Effector CD4-positive, alpha-beta T cell (primary cell): ENCODE measurements at regions not wholly inside any gene's neighbourhood (a gene's known extent, or its start where the extent isn't known, plus 50 kb on each side); places are given as distances from the start of the nearest gene placed in this dataset.
"Not testable (repeated sequence)": the region's sequence is repeated elsewhere in the genome, so short reads cannot be mapped to it uniquely, and the experiment has no call there.

Experiments
- DNase-seq: peaks from one replicate; pipeline ENCODE4 v3.0.0-alpha.2; 2020

DNA sequence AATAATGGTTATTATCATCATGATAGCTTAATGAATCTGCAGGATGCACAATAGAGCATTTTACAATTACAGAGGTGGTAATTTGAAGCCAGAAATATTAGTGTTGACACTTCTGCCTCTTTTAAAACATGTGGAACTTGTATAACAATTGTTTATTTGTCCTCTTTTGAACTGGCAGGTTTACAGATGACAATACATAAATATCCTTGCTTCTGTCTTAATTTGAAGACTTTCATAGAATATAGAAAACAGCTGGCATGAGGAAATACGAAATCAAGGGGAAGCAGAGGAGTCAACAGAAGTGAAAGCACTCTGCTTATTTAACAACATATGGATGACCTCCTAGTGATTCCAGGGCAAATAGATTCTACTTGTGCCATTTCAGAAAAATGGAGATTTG is 270.5 kb upstream of the SGO1 start:
- no peak for DNase-seq

DNA sequence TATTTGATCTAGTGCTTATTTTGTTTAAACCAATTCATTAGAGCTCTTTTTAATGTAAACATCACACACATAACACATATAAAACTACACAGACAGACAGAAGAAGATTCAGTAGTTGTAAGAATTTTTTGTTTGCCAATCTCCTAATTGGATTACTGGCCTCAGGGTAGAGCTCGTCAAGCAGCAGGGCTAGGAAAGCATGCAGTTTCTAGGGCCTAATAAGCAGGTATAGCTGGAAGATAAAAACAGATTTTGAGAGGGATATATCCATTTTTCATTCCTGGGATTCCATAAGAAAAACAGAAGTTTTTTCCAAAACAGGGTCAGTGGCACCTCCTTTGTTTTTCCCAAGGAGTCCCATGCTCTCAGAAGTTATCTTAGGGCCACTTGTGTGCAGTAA is 265.2 kb upstream of the SGO1 start:
- no peak for DNase-seq

DNA sequence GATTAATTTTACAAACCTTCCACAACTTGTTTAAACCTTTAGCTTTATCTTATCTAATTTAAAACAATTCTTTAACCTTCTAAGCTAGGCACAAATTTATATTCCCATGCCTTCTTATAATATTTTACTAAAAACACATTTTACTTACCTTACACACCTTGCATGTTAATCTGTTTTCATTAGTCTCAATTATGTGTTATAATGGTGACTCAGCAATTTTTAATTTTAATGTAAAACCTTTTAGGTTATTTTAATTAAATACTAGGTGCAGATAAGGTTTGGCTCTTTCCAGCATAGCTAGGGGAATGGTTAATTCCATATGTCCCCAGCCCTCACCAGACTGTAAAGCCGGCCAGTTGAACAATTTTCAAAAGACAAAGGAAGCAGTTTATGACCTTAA is 264.6 kb upstream of the SGO1 start:
- DNase-seq, result no peak

DNA sequence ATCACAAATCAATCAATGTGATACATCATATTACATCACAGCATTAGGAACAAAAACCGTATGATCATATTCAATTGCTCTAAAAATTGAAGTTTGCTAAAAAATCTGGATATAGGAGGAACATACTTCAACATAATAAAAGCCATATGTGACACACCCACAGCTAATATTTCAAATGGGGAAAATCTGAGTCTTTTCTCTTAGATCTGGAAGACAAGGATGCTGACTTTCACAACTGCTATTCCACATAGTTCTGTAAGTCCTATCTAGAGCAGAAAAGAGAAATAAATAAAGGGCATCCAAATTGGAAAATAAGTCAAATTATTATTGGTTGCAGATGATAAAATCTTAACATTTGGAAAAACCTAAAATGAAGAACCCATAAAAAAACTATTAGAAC is 256.8 kb upstream of the SGO1 start:
- no peak for DNase-seq

DNA sequence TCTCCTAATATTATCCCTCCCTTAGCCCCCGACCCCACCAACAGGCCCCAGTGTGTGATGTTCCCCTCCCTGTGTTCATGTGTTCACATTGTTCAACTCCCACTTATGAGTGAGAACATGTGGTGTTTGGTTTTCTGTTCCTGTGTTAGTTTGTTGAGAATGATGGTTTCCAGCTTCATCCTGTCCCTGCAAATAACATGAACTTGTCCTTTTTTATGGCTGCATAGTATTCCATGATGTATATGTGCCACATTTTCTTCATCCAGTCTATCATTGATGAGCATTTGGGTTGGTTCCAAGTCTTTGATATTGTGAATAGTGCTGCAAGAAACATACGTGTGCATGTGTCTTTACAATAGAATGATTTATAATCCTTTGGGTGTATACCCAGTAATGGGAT is 241.3 kb upstream of the SGO1 start:
- DNase-seq, result not testable (repeated sequence)

DNA sequence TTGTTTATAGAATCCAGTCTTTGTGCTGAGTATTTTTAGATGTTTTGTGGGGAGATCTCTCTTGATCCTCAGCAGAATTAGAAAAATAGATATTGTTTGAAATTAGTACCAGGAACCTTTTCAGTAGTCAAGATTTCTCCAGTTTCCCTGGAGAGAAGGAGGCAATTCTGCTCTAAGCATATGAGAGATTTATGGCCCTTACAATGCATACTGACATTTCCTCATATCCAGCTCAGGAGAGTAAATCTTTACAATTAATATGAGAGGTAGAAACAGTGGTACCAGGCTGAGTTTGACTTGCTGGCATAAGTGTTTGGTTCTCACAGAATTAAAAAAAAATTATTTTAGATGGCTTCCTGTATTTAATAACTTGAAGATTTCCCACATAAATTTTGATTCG is 239.1 kb upstream of the SGO1 start:
- no peak for DNase-seq

DNA sequence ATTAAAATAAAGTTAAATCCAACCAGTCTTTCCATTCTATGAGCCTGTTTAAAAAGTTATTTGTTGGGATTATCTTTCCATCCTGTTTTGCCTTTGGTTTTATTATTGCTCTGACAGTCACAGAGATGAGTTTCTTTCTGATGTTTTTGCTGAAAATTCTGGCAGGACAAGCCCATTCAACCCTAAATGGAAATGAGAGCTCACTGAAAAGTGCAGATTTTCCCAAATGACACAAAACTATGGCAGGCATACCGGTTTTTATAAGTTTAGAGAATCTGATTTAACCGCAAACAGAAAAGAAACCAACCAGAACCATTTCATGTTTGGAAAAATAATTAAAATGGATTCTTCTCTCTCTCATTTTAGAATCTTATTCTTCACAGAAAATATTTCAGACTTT is 238.1 kb upstream of the SGO1 start:
- DNase-seq, result no peak

DNA sequence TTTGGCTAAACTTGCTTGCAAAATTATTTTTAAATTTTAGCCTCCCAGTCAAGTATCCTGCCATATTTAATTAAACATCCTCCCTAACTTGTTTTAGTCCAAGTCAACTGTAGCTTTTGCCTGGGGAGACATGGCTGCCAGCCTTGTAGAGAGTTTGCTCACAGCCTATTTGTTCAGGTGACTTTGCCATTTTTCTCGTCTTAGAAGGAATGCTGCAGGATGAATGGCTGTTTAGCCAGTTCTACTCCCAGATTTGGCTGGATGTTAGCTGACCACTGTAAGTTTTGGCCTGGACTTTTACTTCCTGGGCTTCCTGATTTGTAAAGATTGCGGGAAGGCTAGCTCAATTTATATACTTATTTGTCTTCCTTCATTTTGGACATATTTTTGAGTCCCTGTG is 236.4 kb upstream of the SGO1 start:
- no peak for DNase-seq

DNA sequence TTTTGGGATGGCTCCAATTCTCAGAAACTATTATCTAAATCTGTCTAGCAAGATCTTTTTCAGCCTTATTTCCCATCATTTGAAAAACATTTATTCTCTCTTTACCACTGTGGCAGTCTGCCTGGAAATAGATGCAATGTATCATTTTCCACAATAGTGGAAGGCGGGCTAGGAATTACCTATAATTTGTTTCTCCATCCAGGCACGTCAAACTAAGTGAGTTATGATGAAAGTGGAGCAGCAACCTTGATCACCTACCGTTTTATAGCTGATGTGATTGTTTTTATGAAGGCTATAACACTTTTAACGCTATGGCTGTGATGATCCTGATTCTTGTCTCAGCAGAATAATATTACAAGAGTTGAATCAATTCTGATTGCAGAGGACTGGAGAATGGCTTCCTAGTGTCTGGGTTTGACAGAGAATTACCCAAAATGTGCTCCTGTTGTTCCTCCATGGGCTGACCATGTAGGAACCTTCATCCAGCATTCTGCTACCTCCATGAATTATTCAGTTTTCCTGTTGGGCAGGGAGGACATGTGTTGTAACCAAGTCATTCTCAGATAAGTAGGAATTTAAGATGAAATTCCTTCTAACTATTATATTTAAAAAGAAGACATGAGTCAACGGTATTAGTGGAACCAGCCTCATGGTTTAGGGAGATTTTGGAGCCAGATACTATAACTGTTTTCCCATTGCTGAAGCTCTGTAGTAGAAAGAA is 231.5 kb upstream of the SGO1 start:
- DNase-seq, result no peak

DNA sequence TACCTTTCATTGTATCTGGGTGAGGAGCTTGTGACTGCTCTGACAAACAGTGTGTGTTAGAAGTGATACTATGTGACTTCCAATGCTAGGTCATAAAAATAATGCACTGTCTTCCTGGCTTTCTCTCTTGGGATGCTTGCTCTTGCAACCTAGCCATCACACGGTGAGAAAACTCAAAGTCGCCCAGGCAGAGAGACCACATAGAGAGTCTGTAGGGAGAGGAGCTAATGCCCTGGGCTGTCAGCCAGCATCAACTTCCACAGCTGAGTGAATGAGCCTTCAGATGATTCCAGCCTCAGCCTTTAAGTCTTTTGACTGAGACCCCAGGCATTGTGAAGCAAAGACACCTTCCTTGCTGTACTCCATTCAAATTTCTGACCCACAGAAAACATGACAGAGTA is 220.6 kb upstream of the SGO1 start:
- DNase-seq, result no peak

DNA sequence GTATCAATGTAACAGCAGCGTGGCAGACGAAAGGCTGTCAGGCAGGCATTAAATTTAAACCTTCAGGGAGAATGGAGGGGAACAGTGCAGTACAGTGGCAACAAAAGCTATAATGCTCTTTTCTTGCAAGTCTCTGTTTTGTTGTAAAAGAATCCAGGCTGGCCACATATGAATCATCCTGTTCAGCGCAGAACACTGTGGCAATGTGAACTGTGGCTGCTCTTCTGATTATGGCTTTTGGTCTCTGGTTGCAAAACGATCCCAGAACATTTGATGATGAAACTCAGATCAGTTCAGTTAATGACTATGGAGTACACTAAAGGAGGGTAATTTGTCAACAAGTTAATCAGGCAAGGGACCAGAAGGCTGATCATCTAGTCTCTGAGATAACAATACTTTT is 219.7 kb upstream of the SGO1 start:
- DNase-seq, result no peak

DNA sequence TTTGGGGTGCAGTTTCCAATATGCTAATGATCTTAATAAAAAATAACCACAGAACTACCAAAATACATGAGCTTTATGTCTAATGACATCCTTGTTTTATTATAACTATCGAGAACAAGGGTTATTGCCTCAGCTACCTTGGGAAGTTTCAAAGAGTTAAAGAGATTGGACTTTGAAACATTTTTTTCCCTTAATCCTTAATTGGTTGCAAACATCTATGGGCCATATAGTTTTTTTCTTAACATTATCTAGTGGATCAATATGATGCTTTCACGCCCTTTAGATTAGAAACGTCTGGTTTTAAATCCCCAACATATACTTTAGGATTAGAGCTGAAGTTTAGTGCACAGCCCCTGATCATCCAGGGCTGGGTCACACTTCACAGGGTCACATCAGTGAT is 219.2 kb upstream of the SGO1 start:
- no peak for DNase-seq

DNA sequence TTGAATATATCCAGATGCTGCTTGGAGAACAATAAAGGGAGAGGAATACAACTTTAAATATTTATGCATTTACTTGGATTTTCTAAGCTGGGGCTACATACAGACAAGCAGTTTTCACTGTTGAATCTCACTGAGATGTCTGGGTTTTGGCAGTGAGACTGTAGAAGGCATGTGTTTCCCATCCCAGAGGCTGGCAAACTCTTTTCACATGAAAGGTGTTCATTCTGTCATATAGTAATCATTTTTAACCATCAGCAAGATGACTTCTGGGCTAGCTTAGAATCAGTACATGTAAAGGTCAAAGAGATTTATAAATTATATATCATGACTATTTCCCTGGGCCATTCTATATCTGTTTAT is 218.7 kb upstream of the SGO1 start:
- DNase-seq, result no peak

DNA sequence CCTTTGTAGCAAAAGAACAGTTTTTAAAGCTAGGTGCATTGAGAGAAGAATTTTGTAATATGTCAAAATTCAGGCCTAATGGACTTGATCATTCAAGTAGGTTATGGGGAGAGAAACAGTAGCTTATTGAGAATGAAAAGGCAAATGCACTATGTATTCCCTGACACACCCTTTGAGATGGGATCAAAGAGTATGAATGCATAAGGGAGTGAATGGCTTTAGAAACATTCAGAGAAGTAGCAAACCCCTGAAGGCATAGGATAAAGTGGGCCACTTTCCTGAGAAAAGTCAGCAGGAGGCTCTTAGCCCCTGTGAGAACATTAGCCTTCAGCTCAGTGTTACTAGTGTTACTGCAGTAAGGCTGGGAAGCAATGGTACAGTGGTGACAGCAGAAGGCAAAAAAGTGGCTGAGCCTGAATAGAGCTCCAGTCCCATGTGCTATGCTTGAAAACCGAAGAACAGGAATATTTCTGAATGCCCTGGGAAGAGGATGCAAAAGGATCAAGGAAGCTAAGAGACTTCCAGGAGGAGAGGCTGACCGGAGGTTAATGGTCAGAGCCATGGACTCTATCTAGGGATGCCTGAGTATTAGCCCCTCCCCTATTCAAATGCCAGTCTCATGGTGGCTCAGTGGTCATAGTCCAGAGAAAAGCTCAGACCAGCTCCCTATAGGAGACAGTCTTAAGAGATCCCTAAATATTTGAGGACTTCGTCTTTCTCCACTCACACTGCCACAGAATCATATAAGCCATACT is 218.2 kb upstream of the SGO1 start:
- DNase-seq, result no peak

DNA sequence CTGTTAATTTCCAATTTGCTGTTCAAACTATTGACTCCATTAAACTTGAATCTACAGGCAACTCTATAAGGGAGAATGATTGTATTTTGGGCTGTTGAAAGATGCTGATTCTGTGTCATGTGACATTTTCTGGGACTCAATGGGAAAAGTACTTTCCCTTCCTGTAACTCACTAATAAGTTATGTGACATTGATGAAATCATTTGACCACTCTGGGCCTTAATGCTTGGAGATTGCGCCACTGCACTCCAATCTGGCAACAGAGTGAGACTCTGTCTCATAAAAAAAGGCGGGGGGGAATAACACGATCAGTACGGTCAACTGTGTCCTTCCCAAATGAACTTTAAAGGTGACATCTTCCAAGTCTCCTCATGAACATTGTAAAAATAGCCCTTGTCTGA is 215.2 kb upstream of the SGO1 start:
- no peak for DNase-seq

DNA sequence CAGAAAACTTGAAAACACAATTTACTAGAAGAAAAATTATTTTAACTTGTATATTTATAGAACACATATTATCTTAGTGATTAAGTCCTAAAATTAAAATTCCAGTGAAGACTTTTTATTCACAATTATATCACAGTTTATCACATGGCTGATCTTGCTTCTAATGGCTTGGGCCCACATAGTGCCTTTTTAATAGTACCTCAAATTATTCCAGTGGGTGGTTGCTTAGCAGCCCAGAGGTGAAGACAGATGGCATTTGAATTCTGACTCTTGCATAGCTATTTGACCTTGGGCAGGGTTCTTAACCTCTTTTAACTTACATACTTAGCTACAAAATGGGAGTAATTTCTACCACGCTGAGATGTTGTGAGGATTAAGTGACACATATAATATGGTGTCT is 214.7 kb upstream of the SGO1 start:
- DNase-seq, result no peak

DNA sequence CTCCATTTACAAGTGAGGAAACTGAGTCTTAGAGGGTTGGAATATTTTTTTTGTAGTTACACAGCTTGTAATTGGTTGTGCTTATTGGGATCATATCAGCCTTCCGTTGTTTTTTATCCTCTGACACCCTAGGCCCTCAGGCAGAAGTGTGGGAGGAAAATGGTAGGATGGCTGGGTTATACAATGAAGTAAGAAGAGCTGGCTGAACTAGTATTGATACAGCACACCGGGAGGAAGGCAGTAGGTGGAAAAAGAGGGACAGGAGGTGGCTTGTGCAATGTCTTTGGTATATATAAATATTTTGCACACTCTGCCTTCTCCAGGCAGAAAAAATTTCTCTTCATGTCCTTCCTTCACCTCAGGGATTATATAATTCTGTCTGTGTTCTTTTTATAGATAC is 214.3 kb upstream of the SGO1 start:
- no peak for DNase-seq

DNA sequence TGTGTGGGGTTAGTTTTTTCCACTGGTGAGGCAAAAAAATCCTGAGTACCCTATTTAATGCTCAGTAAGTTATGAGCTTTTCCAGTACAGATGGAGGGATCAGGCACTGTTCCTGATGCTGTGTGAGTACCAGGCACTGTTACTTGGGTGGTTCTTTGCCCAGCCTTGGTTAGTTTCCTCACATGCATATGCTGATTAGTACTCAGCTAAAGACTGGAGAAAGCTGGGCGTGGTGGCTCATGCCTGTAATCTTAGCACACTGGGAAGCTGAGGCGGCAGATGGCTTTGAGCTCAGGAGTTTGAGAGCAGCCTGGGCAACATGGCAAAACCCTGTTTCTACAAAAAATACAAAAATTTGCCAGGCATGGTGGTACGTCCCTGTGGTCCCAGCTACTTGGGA is 210.3 kb upstream of the SGO1 start:
- no peak for DNase-seq

DNA sequence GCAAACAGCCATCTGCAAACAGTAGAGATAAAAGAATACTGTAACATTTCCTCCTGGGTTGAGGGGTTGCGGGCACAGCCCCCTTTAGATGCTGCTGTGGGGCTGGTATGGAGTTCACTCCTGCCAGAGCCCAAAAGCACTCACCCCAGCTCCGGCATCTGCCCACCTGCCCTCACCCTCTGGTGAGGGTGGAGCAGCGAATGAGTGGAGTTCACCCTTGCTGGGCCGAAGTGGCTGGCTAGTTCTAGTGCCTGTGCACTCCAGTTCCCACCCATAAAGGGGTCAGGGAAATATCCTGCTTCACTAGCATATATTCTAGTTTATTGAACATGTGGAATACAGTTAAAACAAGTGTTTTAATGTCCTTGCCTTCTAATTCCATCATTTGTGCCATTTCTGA is 209.7 kb upstream of the SGO1 start:
- DNase-seq, result no peak

DNA sequence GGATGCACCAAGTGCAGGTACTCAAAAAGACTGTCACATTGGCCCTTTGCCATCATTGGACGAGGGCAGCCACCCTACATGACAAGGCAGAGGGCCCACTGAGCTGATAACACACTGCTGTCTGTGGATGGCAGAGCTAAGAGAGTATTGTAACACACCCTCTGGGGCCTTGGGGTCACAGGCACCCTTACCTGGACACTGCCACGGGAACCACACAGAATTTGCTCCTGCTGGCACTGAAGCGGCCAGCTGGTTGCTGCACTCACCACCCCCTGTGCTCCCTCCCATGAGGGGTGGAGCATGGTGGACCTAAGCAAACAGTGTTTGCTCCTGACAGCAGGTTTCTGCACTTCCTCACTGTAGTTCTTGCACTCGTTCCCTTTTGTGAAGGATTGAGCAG is 208.2 kb upstream of the SGO1 start:
- no peak for DNase-seq

DNA sequence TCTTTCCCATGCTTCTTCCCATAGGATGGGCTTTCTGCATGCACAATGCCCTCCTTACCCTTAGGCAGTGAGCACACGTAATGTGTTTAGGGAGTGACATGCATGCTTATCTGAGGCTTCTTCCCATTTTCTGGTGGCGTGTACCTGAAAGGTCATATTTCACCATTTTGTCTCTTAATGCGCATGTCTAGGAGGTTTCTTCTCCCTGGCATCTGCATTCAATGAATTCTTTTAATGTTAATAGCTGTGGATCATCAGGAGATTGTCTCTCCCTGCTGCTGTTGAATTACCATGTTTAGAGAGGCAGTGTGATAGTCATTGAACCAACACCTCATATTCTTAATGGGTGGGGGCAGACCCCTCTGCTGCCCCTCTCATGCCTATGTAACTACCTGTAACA is 205.6 kb upstream of the SGO1 start:
- no peak for DNase-seq

DNA sequence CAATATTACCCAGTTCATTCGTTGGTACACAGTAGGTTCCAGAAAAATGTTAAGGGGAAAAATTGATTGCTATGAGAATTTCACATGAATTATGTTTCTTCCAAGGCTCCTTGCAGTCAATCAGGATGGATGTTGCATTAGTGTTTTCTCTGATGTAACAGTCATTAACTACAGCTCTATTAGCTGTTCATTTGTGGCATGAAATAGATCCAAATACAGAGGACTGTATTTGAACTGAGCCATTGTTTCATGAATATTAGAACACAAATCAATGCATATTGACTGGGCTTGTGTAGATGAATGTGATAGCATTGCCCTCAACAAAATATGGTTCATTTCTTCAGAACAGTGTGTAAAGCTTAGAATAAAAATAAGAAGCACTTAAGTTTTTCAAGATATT is 203.0 kb upstream of the SGO1 start:
- DNase-seq, result no peak

DNA sequence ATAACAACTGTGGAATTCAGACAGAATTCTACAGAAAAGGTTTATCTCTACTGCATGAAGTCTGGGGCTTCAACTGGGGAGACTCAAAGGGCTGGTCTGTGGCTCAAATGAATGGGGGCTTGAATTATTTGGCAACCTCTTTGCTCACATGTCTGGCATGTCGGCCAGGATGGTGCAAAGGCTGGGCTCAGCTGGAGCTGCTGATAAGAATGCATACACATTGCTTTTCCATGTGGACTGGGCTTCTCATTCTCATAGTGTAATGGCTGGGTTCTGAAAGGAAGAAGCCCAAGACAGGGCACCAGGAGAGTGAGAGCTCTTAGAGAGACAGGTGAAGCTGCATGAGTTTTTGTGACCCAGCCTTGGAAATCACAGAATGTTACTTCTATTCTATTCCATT is 194.3 kb upstream of the SGO1 start:
- DNase-seq, result no peak

DNA sequence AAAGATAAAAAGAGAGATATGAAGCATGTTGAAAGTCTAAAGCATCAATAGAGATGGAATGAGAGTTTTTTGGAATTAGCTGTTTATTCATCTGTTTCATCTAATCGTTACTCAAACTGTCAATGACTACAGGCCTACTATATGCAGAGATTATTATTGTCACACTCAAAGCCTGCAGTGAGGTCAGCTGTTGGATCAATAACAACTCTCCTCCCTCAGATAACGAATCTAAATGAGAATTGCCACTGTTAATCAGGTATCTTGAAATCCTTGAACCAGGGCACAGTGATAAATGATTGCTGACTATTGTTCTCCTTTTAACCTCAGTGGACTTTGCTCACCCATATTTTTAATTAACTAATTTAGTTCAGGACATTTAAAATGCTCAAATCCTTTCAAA is 192.3 kb upstream of the SGO1 start:
- no peak for DNase-seq

DNA sequence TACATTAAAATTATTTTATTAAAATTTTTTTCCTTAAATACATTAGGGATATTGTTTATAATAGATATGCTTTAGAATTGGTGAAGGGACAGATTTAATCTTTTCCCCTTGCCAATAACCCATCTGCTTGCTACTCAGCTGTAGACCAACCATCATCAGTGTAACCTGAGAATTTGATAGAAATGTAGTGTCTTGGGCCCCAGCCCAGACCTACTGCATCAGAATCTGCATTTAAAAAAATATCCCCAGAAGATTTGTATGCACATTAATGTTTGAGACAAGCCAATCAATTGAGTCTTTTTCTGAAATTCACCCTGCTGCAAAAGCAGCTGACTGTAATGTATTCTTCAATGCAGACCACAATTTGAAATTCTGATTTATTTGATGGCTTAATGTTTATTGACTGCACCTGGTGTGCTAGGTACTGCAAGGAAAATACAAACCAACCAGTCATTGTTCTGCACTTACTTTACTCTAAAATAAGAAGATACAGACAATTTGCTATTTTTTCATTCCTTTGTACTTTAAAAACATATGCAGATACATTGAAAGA is 190.7 kb upstream of the SGO1 start:
- DNase-seq, result no peak
